ENCODE measurements at regions not wholly inside any gene's neighbourhood (a gene's known extent, or its start where the extent isn't known, plus 50 kb on each side); places are given as distances from the start of the nearest gene placed in this dataset.

- peak overlapping the region; percentile 7; the same call in 1 of the 2 replicates for H2BK120ac ChIP-seq (ENCODE audit: low read depth, low read length)
- H3K9ac ChIP-seq (ENCODE audit: low read depth, low read length), result no peak overlapping the region
- H4K20me1 ChIP-seq (ENCODE audit: insufficient read depth, low read length), result no peaks in the 10 kb centered on the region
- H3K56ac ChIP-seq (ENCODE audit: extremely low read depth, insufficient read depth, low read length), result no peak overlapping the region
- H3K79me1 ChIP-seq (ENCODE audit: low read depth in 1 of 2, low read length in 2 of 2), result peaks cover 0 to 9% of the 10 kb centered on the region in 2 experiments; a peak in 2 of 4 replicates
- 0 out of 2 replicates have a peak overlapping the region, but pooled peaks have one; percentile 0 for H3K18ac ChIP-seq (ENCODE audit: low read depth, low read length)
- H3K9me3 ChIP-seq (ENCODE audit: control insufficient read depth, insufficient read depth, low read length), result no peaks in the 10 kb centered on the region
- intact Hi-C loops (cut with micrococcal nuclease), result no loop called here
- in situ Hi-C loops (cut with MboI; ENCODE audit: low sequenced_read_pairs), result no loop called here
- no peak overlapping the region for H3K4me3 ChIP-seq (ENCODE audit: insufficient read depth, low read depth, low read length)
- no peak overlapping the region for H2BK20ac ChIP-seq (ENCODE audit: low read depth, low read length)
- no peak overlapping the region for H2AK5ac ChIP-seq (ENCODE audit: low read depth, low read length)
- H3K27me3 ChIP-seq (ENCODE audit: control insufficient read depth, insufficient read depth, low read length), result no peaks in the 10 kb centered on the region
- ChIA-PET CTCF (interaction anchor here (1.0 kb wide), 1 partner anchor 158 kb away, joined by 3 read pairs; no protein-coding TSS in a partner anchor), POLR2A (ENCODE audit: unreplicated experiment) (no interaction called here)
- peaks cover 14% of the 10 kb centered on the region for H3K4me1 ChIP-seq (ENCODE audit: control insufficient read depth, insufficient read depth, low read length)
- 0 out of 2 replicates have a peak overlapping the region, but pooled peaks have one; percentile 3 for H3K4ac ChIP-seq (ENCODE audit: low read depth, low read length)
- no peak overlapping the region for H3K23ac ChIP-seq (ENCODE audit: low read depth, low read length)
- dilution Hi-C loops (cut with HindIII; ENCODE audit: low sequenced_read_pairs, unreplicated experiment), result no loop called here
- no peaks in the 10 kb centered on the region for H3K36me3 ChIP-seq (ENCODE audit: control insufficient read depth, insufficient read depth, low read length)
- peak overlapping the region; percentile 69; the same call in 1 of the 3 replicates for H2BK15ac ChIP-seq (ENCODE audit: low read depth, low read length)
- TF ChIP-seq BHLHE40 (IDR thresholded peaks at IDR 0.05; ENCODE audit: low read depth, low read length) (no peak), MAFK (IDR thresholded peaks at IDR 0.05; ENCODE audit: low read depth, low read length) (0 out of 2 replicates have a peak, but pooled peaks have one; percentile 14), RCOR1 (IDR thresholded peaks at IDR 0.05; ENCODE audit: insufficient replicate concordance, low read length) (no peak), CEBPB (IDR thresholded peaks at IDR 0.05; ENCODE audit: low read depth, low read length) (no peak), CTCF (conservative IDR thresholded peaks at IDR 0.05; ENCODE audit: low read depth, low read length) (no peak), ELK1 (IDR thresholded peaks at IDR 0.05; ENCODE audit: borderline replicate concordance, low read depth, low read length) (no peak), POLR2A (IDR thresholded peaks at IDR 0.05; ENCODE audit: low read depth, low read length) (no peak), RFX5 (IDR thresholded peaks at IDR 0.05; ENCODE audit: low read depth, low read length) (no peak), CHD1 (IDR thresholded peaks at IDR 0.05; ENCODE audit: low read depth, low read length) (no peak), RAD21 (IDR thresholded peaks at IDR 0.05; ENCODE audit: low read length) (no peak), MXI1 (IDR thresholded peaks at IDR 0.05; ENCODE audit: borderline replicate concordance, low read depth, low read length) (no peak), NFE2L2 (IDR thresholded peaks at IDR 0.05; ENCODE audit: low read depth, low read length) (no peak), USF2 (IDR thresholded peaks at IDR 0.05; ENCODE audit: low read depth, low read length) (no peak), FOS (IDR thresholded peaks at IDR 0.05; ENCODE audit: low read depth, low read length) (peak; percentile 32; the same call in 1 of the 2 replicates), MAZ (IDR thresholded peaks at IDR 0.05; ENCODE audit: borderline replicate concordance, low read depth, low read length) (no peak), SMC3 (IDR thresholded peaks at IDR 0.05; ENCODE audit: low read depth, low read length) (no peak)
- H3K27ac ChIP-seq (ENCODE audit: insufficient read depth, low read length), result no peak overlapping the region
- no peak overlapping the region for H2AK9ac ChIP-seq (replicated peaks; ENCODE audit: low read depth, low read length, poor library complexity)
- ATAC-seq (ENCODE audit: low read depth) (no peak), DNase-seq (peak; percentile 44)
- H2AFZ ChIP-seq (replicated peaks; ENCODE audit: low read length, poor library complexity), result no peak overlapping the region
- H3K9me1 ChIP-seq (ENCODE audit: insufficient read depth, low read length), result peaks cover 13% of the 10 kb centered on the region
- no peak overlapping the region for H4K91ac ChIP-seq (ENCODE audit: insufficient read depth, low read depth, low read length)
- no peak overlapping the region for H2BK5ac ChIP-seq (ENCODE audit: low read depth, low read length, poor library complexity, severe bottlenecking)
- 0 out of 2 replicates have a peak overlapping the region, but pooled peaks have one; percentile 10 for H3K14ac ChIP-seq (replicated peaks; ENCODE audit: low read depth, low read length)
- WGBS, 2 experiments (ENCODE audit: extremely low coverage in 2 of 2, insufficient read length in 1 of 2), result 100% methylated on average over 1 of the region's 2 CpGs; no CpG with 5 or more reads in 1 of the 2 experiments
- H3K4me2 ChIP-seq (ENCODE audit: low read depth, low read length), result no peak overlapping the region
- peak overlapping the region in 1 of 2 experiments; percentile 44; a peak in 1 of 4 replicates for H4K8ac ChIP-seq (ENCODE audit: low read depth in 2 of 2, low read length in 2 of 2)
- BruUV-seq (replicated peaks), result no TSS peak
- H4K5ac ChIP-seq (ENCODE audit: low read depth, low read length), result no peak overlapping the region
Measured at GRCh38 chr2:207315131-207315530, 149.4 kb upstream of the KLF7 start.

Data from IMR-90 (cell line).